ENCODE measurements at regions not wholly inside any gene's neighbourhood (a gene's known extent, or its start where the extent isn't known, plus 50 kb on each side); places are given as distances from the start of the nearest gene placed in this dataset.
"Not testable (repeated sequence)": the region's sequence is repeated elsewhere in the genome, so short reads cannot be mapped to it uniquely, and the experiment has no call there.

DNA sequence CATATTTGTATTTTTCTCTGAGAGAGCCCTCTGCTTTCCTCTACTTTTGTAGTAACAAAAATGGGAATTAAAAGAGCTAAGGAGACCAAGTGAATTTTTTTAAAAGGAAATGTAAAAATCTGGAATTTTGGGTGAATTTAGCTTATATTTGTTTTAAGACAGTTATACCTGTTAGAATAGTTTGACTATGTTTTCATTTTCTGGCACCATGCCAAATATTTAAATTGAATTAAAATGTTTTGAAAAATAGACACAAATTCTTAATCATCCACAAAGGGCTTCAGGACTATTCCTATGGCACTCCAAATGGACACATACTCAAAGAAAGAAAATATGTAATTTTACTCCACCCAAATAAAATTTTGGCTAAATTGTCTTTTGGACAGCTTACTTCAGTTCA lies 209.6 kb downstream of the SH3BGRL start:
- Histone ChIP-seq H3K36me3 (replicated peaks; ENCODE audit: insufficient read depth, low read length) (no peaks in the 10 kb centered on the region), H2AFZ (ENCODE audit: low read length) (no peak overlapping the region), H4K20me1 (ENCODE audit: insufficient read depth, low read length) (no peaks in the 10 kb centered on the region), H3K9me2 (replicated peaks; ENCODE audit: insufficient read depth, low read length) (no peaks in the 10 kb centered on the region), H3F3A (ENCODE audit: insufficient read depth, low read length) (no peaks in the 10 kb centered on the region), H3K79me2 (ENCODE audit: low read length) (no peaks in the 10 kb centered on the region), H3K27me3 (replicated peaks; ENCODE audit: insufficient read depth, low read length) (no peaks in the 10 kb centered on the region), H3K4me3 (ENCODE audit: low read length) (no peak overlapping the region), H3K4me2 (ENCODE audit: low read depth, low read length) (no peak overlapping the region), H3K4me1 (ENCODE audit: low read length) (no peaks in the 10 kb centered on the region), H3K27ac (ENCODE audit: low read length) (no peak overlapping the region), H3K9me3 (replicated peaks; ENCODE audit: insufficient read depth, low read length) (no peaks in the 10 kb centered on the region), H3K9ac (ENCODE audit: low read length) (no peak overlapping the region)
- no peak for DNase-seq
- TF ChIP-seq EZH2 (optimal IDR thresholded peaks at IDR 0.05; ENCODE audit: low read depth, low read length) (no peak), EZH2phosphoT487 (IDR thresholded peaks at IDR 0.05; ENCODE audit: low read length) (no peak)
- TF ChIP-seq, protein P1, sequence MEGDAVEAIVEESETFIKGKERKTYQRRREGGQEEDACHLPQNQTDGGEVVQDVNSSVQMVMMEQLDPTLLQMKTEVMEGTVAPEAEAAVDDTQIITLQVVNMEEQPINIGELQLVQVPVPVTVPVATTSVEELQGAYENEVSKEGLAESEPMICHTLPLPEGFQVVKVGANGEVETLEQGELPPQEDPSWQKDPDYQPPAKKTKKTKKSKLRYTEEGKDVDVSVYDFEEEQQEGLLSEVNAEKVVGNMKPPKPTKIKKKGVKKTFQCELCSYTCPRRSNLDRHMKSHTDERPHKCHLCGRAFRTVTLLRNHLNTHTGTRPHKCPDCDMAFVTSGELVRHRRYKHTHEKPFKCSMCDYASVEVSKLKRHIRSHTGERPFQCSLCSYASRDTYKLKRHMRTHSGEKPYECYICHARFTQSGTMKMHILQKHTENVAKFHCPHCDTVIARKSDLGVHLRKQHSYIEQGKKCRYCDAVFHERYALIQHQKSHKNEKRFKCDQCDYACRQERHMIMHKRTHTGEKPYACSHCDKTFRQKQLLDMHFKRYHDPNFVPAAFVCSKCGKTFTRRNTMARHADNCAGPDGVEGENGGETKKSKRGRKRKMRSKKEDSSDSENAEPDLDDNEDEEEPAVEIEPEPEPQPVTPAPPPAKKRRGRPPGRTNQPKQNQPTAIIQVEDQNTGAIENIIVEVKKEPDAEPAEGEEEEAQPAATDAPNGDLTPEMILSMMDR (IDR thresholded peaks at IDR 0.05; ENCODE audit: low read length), result no peak

DNA sequence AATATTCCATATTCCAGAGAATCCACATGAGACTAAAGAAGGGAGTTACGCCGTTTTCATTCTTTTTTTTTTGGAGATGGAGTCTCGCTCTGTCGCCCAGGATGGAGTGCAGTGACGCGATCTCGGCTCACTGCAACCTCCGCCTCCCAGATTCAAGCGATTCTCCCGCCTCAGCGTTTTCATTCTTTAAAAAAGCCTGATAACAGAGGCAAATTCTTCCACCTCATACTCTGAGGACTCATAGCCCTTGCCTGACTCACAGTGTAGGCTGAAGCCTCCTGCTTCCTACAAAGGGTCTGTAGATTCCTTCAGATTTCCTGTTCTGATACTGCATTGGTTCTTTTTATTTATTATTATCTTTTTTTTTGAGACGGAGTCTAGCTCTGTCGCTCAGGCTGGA lies 210.5 kb downstream of the SH3BGRL start:
- Histone ChIP-seq H3K9me2 (replicated peaks; ENCODE audit: insufficient read depth, low read length) (no peaks in the 10 kb centered on the region), H3K79me2 (ENCODE audit: low read length) (no peaks in the 10 kb centered on the region), H4K20me1 (ENCODE audit: insufficient read depth, low read length) (no peaks in the 10 kb centered on the region), H3K9ac (ENCODE audit: low read length) (no peak overlapping the region), H3K4me2 (ENCODE audit: low read depth, low read length) (no peak overlapping the region), H3K27ac (ENCODE audit: low read length) (no peak overlapping the region), H3F3A (ENCODE audit: insufficient read depth, low read length) (no peaks in the 10 kb centered on the region), H3K36me3 (replicated peaks; ENCODE audit: insufficient read depth, low read length) (no peaks in the 10 kb centered on the region), H3K9me3 (replicated peaks; ENCODE audit: insufficient read depth, low read length) (no peaks in the 10 kb centered on the region), H2AFZ (ENCODE audit: low read length) (no peak overlapping the region), H3K4me1 (ENCODE audit: low read length) (no peaks in the 10 kb centered on the region), H3K27me3 (replicated peaks; ENCODE audit: insufficient read depth, low read length) (no peaks in the 10 kb centered on the region), H3K4me3 (ENCODE audit: low read length) (no peak overlapping the region)
- DNase-seq, result no peak
- TF ChIP-seq EZH2phosphoT487 (IDR thresholded peaks at IDR 0.05; ENCODE audit: low read length) (no peak), EZH2 (optimal IDR thresholded peaks at IDR 0.05; ENCODE audit: low read depth, low read length) (no peak)
- TF ChIP-seq, protein P1 (IDR thresholded peaks at IDR 0.05; ENCODE audit: low read length), result no peak

DNA sequence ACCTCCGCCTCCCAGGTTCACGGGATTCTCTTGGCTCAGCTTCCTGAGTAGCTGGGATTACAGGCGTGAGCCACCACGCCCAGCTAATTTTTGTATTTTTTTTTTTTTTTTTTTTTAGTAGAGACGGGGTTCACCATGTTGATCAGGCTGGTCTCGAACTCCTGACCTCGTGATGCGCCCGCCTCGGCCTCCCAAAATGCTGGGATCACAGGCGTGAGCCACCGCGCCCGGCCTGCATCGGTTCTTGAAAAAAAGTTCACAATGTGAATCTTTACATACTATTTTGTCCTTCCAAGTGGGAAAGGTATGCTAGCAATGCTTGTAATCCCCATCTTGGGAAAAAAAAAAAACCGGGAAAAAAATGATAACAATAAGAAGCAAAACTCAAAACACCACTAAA lies 211.0 kb downstream of the SH3BGRL start:
- H2AFZ ChIP-seq (ENCODE audit: low read length); H3K9me3 ChIP-seq (replicated peaks; ENCODE audit: insufficient read depth, low read length); H3K36me3 ChIP-seq (replicated peaks; ENCODE audit: insufficient read depth, low read length); H3K9me2 ChIP-seq (replicated peaks; ENCODE audit: insufficient read depth, low read length); H3K9ac ChIP-seq (ENCODE audit: low read length); H3K4me1 ChIP-seq (ENCODE audit: low read length); H3K27ac ChIP-seq (ENCODE audit: low read length); H3F3A ChIP-seq (ENCODE audit: insufficient read depth, low read length); H3K4me2 ChIP-seq (ENCODE audit: low read depth, low read length); H3K4me3 ChIP-seq (ENCODE audit: low read length); DNase-seq; H4K20me1 ChIP-seq (ENCODE audit: insufficient read depth, low read length); H3K27me3 ChIP-seq (replicated peaks; ENCODE audit: insufficient read depth, low read length); H3K79me2 ChIP-seq (ENCODE audit: low read length): not testable (repeated sequence)

DNA sequence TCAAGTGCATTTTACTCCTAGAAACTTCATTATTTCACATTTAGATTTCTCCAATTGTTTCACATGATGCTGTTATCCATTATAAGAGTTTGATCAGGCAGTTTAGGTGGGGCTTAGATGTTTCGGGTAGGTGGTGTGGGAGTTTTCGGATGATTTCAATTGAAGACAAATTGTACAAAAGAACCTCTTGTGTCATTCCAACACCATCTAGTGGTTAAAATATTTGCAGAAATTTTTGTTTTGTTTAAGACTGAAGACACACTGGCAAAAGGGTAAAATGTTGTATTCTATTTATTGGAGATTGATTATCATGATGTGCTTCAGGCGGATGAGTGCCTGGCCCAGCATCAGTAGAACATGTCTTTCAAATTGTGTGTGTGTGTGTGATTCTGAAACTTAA lies 212.7 kb downstream of the SH3BGRL start:
- H3K27me3 ChIP-seq (replicated peaks; ENCODE audit: insufficient read depth, low read length), result no peaks in the 10 kb centered on the region
- no peak overlapping the region for H3K4me3 ChIP-seq (ENCODE audit: low read length)
- DNase-seq, result no peak
- no peak for TF ChIP-seq EZH2phosphoT487 (IDR thresholded peaks at IDR 0.05; ENCODE audit: low read length)
- TF ChIP-seq, protein P1 (IDR thresholded peaks at IDR 0.05; ENCODE audit: low read length), result peak; percentile 9; the same call in 1 of the 2 replicates
- H3K79me2 ChIP-seq (ENCODE audit: low read length), result no peaks in the 10 kb centered on the region
- H3K27ac ChIP-seq (ENCODE audit: low read length), result no peak overlapping the region
- H3K9ac ChIP-seq (ENCODE audit: low read length), result no peak overlapping the region
- H3F3A ChIP-seq (ENCODE audit: insufficient read depth, low read length), result no peaks in the 10 kb centered on the region
- H3K9me2 ChIP-seq (replicated peaks; ENCODE audit: insufficient read depth, low read length), result no peaks in the 10 kb centered on the region
- H3K9me3 ChIP-seq (replicated peaks; ENCODE audit: insufficient read depth, low read length), result no peaks in the 10 kb centered on the region
- no peaks in the 10 kb centered on the region for H3K36me3 ChIP-seq (replicated peaks; ENCODE audit: insufficient read depth, low read length)
- H3K4me1 ChIP-seq (ENCODE audit: low read length), result no peaks in the 10 kb centered on the region
- no peaks in the 10 kb centered on the region for H4K20me1 ChIP-seq (ENCODE audit: insufficient read depth, low read length)
- no peak overlapping the region for H2AFZ ChIP-seq (ENCODE audit: low read length)
- H3K4me2 ChIP-seq (ENCODE audit: low read depth, low read length), result no peak overlapping the region

Data from MM.1S (cell line).